ENCODE measurements at regions not wholly inside any gene's neighbourhood (a gene's known extent, or its start where the extent isn't known, plus 50 kb on each side); places are given as distances from the start of the nearest gene placed in this dataset.

- Histone ChIP-seq H3F3A (ENCODE audit: control insufficient read depth, insufficient read depth) (no peaks in the 10 kb centered on the region), H3K4me3 (ENCODE audit: low read length) (no peak overlapping the region), H3K9me3 (ENCODE audit: control insufficient read depth, insufficient read depth, low read length) (no peaks in the 10 kb centered on the region), H3K4me1 (ENCODE audit: control insufficient read depth, low read length) (no peaks in the 10 kb centered on the region), H3K27me3 (ENCODE audit: control insufficient read depth, low read length) (no peaks in the 10 kb centered on the region), H3K4me2 (ENCODE audit: low read length) (no peak overlapping the region), H4K20me1 (ENCODE audit: control insufficient read depth, insufficient read depth, low read depth, low read length) (no peaks in the 10 kb centered on the region), H3K27ac (ENCODE audit: low read depth, low read length) (no peak overlapping the region), H3K79me2 (ENCODE audit: control insufficient read depth, low read length) (no peaks in the 10 kb centered on the region), H3K36me3 (ENCODE audit: control insufficient read depth, low read length) (no peaks in the 10 kb centered on the region), H3K9me2 (replicated peaks; ENCODE audit: control insufficient read depth, low read length) (no peaks in the 10 kb centered on the region)
- no peak for TF ChIP-seq EZH2phosphoT487 (IDR thresholded peaks at IDR 0.05; ENCODE audit: borderline replicate concordance, low read length)
- no peak for TF ChIP-seq CTCF (IDR thresholded peaks at IDR 0.05; ENCODE audit: low read depth, low read length, poor library complexity, severe bottlenecking)
Observed at GRCh38 chr10:8181496-8182157, 127.1 kb downstream of the GATA3 start.

GRCh38 chr10:8182806-8183205 lies 128.3 kb downstream of the GATA3 start:
- Histone ChIP-seq H3K9me2 (replicated peaks; ENCODE audit: control insufficient read depth, low read length) (no peaks in the 10 kb centered on the region), H3K4me3 (ENCODE audit: low read length) (no peak overlapping the region), H3K4me2 (ENCODE audit: low read length) (no peak overlapping the region), H3K27ac (ENCODE audit: low read depth, low read length) (no peak overlapping the region), H3F3A (ENCODE audit: control insufficient read depth, insufficient read depth) (no peaks in the 10 kb centered on the region), H3K27me3 (ENCODE audit: control insufficient read depth, low read length) (no peaks in the 10 kb centered on the region), H3K4me1 (ENCODE audit: control insufficient read depth, low read length) (no peaks in the 10 kb centered on the region), H4K20me1 (ENCODE audit: control insufficient read depth, insufficient read depth, low read depth, low read length) (no peaks in the 10 kb centered on the region), H3K79me2 (ENCODE audit: control insufficient read depth, low read length) (no peaks in the 10 kb centered on the region), H3K9me3 (ENCODE audit: control insufficient read depth, insufficient read depth, low read length) (no peaks in the 10 kb centered on the region), H3K36me3 (ENCODE audit: control insufficient read depth, low read length) (no peaks in the 10 kb centered on the region)
- TF ChIP-seq EZH2phosphoT487 (IDR thresholded peaks at IDR 0.05; ENCODE audit: borderline replicate concordance, low read length): no peak
- TF ChIP-seq CTCF (IDR thresholded peaks at IDR 0.05; ENCODE audit: low read depth, low read length, poor library complexity, severe bottlenecking): no peak

GRCh38 chr10:8183241-8183704 lies 128.8 kb downstream of the GATA3 start:
- Histone ChIP-seq H3K4me2 (ENCODE audit: low read length) (no peak overlapping the region), H3K9me3 (ENCODE audit: control insufficient read depth, insufficient read depth, low read length) (no peaks in the 10 kb centered on the region), H3K36me3 (ENCODE audit: control insufficient read depth, low read length) (no peaks in the 10 kb centered on the region), H3K27ac (ENCODE audit: low read depth, low read length) (no peak overlapping the region), H3K9me2 (replicated peaks; ENCODE audit: control insufficient read depth, low read length) (no peaks in the 10 kb centered on the region), H3K4me1 (ENCODE audit: control insufficient read depth, low read length) (no peaks in the 10 kb centered on the region), H3K27me3 (ENCODE audit: control insufficient read depth, low read length) (no peaks in the 10 kb centered on the region), H3F3A (ENCODE audit: control insufficient read depth, insufficient read depth) (no peaks in the 10 kb centered on the region), H3K4me3 (ENCODE audit: low read length) (no peak overlapping the region), H3K79me2 (ENCODE audit: control insufficient read depth, low read length) (no peaks in the 10 kb centered on the region), H4K20me1 (ENCODE audit: control insufficient read depth, insufficient read depth, low read depth, low read length) (no peaks in the 10 kb centered on the region)
- no peak for TF ChIP-seq EZH2phosphoT487 (IDR thresholded peaks at IDR 0.05; ENCODE audit: borderline replicate concordance, low read length)
- TF ChIP-seq CTCF (IDR thresholded peaks at IDR 0.05; ENCODE audit: low read depth, low read length, poor library complexity, severe bottlenecking): no peak

All from DOHH2 (cell line).